Pancreas (tissue), 10 donors: ENCODE measurements at regions not wholly inside any gene's neighbourhood (a gene's known extent, or its start where the extent isn't known, plus 50 kb on each side); places are given as distances from the start of the nearest gene placed in this dataset.
"Not testable (repeated sequence)": the region's sequence is repeated elsewhere in the genome, so short reads cannot be mapped to it uniquely, and the experiment has no call there.

Source experiments
- ATAC-seq, 4 donors: fragments of 200-7000 bp; cut with Tn5 transposase; one replicate each; pipeline versions ENCODE4 v1.8.0 to v1.9.1; 2020; ENCODE audit warnings: mild to moderate bottlenecking in 4 of 4, moderate library complexity in 4 of 4
- DNase-seq, 6 donors: peaks; one replicate each; pipeline ENCODE4 v3.0.0-alpha.2; 2020
- FAIRE-seq: peaks from 2 replicates; lab custom pipeline; 2012; peaks lifted over from hg19 to GRCh38; lab: Jason Lieb, UNC
- H3K27ac ChIP-seq, 4 donors: fragments of 200-600 bp; sonication (generic); 1 replicate in 3 of 4; 2 replicates in 1 of 4; pipeline versions ENCODE4 v1.5.0 to v1.8.0; 2020
- H3K27me3 ChIP-seq, 4 donors: fragments of 200-600 bp; one replicate each; pipeline ENCODE4 v1.8.0; 2021
- H3K36me3 ChIP-seq, 3 donors: fragments of 200-600 bp; sonication (generic) in 1 of 3; one replicate each; pipeline versions ENCODE4 v1.5.0 to v1.8.0; 2020 to 2021
- H3K4me1 ChIP-seq, 3 donors: fragments of 200-600 bp; one replicate each; pipeline ENCODE4 v1.8.0; 2021
- H3K4me3 ChIP-seq, 4 donors: fragments of 200-600 bp; sonication (generic) in 2 of 4; one replicate each; pipeline versions ENCODE4 v1.5.0 to v1.8.0; 2020 to 2021
- H3K9me3 ChIP-seq, 4 donors: fragments of 200-600 bp; one replicate each; pipeline ENCODE4 v1.8.0; 2021
- WGBS, 2 donors: extraction: QIAGEN DNeasy Blood & Tissue Kit; methylation state at CpG; one replicate each; pipeline ENCODE4 v1.1.7; 2013; 5-methylcytosine and 5-hydroxymethylcytosine counted together
- intact Hi-C, 3 donors: fragments of 100-400 bp; cut with DNase I; formaldehyde crosslinking; loops; one replicate each; pipeline versions ENCODE4 v1.11.1 to v1.14.2; 2022
- TF ChIP-seq, protein P1 (sequence below), 4 donors: fragments of 200-600 bp; sonication (generic) in 3 of 4; IDR thresholded peaks; one replicate each; pipeline versions ENCODE4 v1.5.0 to v1.8.0; 2021; ENCODE audit warnings: antibody characterized with exemption in 4 of 4
- donor health status: healthy with polysubstance abuse.
- donor health status: DM: no; HTN: no; CAD: no; lungs with moderate emphysema.
- donor health status: DM: no; HTN: no; CAD: no.
- donor health status: control.
- donor health status: control.
- donor health status: Bipolar disorder and iron deficiency.
- donor health status: DM: yes; HTN: yes; CAD: no.
- donor health status: DM: no; HTN: no; CAD: no.
- donor health status: DM: no; HTN: no; CAD: no.
- donor health status: DM: yes; HTN: yes; CAD: no.

GRCh38 chr13:54091884-54092283 is 1063.3 kb downstream of the OLFM4 start:
- TF ChIP-seq, protein P1, sequence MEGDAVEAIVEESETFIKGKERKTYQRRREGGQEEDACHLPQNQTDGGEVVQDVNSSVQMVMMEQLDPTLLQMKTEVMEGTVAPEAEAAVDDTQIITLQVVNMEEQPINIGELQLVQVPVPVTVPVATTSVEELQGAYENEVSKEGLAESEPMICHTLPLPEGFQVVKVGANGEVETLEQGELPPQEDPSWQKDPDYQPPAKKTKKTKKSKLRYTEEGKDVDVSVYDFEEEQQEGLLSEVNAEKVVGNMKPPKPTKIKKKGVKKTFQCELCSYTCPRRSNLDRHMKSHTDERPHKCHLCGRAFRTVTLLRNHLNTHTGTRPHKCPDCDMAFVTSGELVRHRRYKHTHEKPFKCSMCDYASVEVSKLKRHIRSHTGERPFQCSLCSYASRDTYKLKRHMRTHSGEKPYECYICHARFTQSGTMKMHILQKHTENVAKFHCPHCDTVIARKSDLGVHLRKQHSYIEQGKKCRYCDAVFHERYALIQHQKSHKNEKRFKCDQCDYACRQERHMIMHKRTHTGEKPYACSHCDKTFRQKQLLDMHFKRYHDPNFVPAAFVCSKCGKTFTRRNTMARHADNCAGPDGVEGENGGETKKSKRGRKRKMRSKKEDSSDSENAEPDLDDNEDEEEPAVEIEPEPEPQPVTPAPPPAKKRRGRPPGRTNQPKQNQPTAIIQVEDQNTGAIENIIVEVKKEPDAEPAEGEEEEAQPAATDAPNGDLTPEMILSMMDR (IDR thresholded peaks at IDR 0.05): no peak
- no peak for FAIRE-seq
- ATAC-seq: no peak
- Histone ChIP-seq H3K4me1 (no peaks in the 10 kb centered on the region), H3K36me3 (no peaks in the 10 kb centered on the region), H3K27ac (no peak overlapping the region), H3K27me3 (no peaks in the 10 kb centered on the region), H3K4me3 (no peak overlapping the region), H3K9me3 (no peaks in the 10 kb centered on the region)
- intact Hi-C loops: no loop called here
- 77 to 81% methylated on average over 1 of the region's 1 CpG for WGBS, 2 donors
- DNase-seq: peak in 1 of 6 donors; percentile 28

GRCh38 chr13:54092686-54093085 is 1064.1 kb downstream of the OLFM4 start:
- 70 to 91% methylated on average over 8 of the region's 8 CpGs for WGBS, 2 donors
- Histone ChIP-seq H3K4me3 (no peak overlapping the region), H3K36me3 (no peaks in the 10 kb centered on the region), H3K9me3 (no peaks in the 10 kb centered on the region), H3K4me1 (no peaks in the 10 kb centered on the region), H3K27me3 (no peaks in the 10 kb centered on the region), H3K27ac (no peak overlapping the region)
- DNase-seq (peak in 1 of 6 donors; percentile 29), FAIRE-seq (no peak), ATAC-seq (no peak)
- TF ChIP-seq, protein P1 (IDR thresholded peaks at IDR 0.05): no peak
- intact Hi-C loops: no loop called here

DNA sequence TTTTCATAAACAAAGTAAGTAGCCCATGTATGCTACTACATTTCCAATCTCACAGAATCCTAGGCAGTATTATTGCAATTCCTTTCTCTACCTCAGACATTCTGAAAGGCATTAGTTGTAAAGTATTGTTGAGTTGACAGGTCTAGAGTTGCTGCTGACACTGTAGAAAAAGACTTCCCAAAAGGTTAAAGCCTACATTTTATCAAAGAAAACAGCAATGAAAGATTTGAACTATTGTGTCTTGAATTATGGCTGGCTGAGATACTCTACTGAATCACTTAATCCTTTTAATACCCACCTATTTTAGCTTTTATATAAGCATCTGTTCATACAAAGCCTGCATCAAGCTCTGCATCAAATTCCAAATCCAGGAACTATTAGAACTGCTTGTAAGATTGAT is 1082.0 kb downstream of the OLFM4 start:
- intact Hi-C loops: no loop called here
- Histone ChIP-seq H3K36me3 (no peaks in the 10 kb centered on the region), H3K4me1 (no peaks in the 10 kb centered on the region), H3K27ac (no peak overlapping the region), H3K4me3 (no peak overlapping the region), H3K27me3 (no peaks in the 10 kb centered on the region), H3K9me3 (no peaks in the 10 kb centered on the region)
- FAIRE-seq (no peak), DNase-seq (no peak), ATAC-seq (no peak)
- TF ChIP-seq, protein P1 (IDR thresholded peaks at IDR 0.05): no peak

DNA sequence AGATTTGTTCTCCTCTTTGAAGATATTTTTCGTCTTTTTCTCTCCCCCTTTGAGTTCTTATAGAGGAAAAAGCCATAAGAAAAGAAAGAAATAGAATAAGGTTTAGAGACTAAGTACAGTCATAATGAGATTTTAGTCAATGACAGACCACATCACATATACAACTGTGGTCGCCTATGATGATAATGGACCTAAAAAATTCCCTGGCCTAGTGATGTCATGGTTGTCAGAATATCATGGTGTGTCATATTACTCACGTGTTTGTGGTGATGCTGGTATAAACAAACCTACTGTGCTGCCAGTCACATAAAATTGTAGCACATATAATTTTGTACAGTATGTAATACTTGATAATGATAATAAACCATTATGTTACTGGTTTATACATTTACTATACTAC is 1096.1 kb downstream of the OLFM4 start:
- no peaks in the 10 kb centered on the region for H3K9me3 ChIP-seq
- intact Hi-C loops: no loop called here
- H3K4me1 ChIP-seq: no peaks in the 10 kb centered on the region
- FAIRE-seq (no peak), ATAC-seq (no peak), DNase-seq (no peak)
- no peaks in the 10 kb centered on the region for H3K36me3 ChIP-seq
- WGBS, 2 donors: 49 to 64% methylated on average over 3 of the region's 3 CpGs
- no peak overlapping the region for H3K27ac ChIP-seq
- no peaks in the 10 kb centered on the region for H3K27me3 ChIP-seq
- TF ChIP-seq, protein P1 (IDR thresholded peaks at IDR 0.05): no peak
- H3K4me3 ChIP-seq: no peak overlapping the region

DNA sequence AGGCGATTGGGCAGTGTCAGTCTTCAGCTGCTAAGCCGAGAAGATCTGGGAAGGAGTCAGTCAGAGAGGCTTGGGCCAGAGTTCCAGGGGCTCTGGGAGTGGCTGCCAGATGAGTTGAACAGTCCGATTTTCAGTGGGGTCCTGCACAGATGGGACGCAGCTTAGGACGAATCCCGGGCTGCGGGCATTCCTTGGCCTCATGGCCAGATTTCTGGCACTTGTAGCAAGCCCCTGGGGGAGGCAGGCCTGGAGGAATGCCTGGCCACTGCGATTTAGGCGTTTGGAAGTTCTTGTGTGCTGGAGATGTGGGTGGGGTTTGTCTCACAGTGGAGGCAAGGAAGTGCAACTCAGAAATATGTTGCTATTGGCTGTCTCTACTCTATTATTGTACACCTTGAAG is 1102.3 kb downstream of the OLFM4 start:
- FAIRE-seq, intact Hi-C loops, H3K4me1 ChIP-seq, H3K36me3 ChIP-seq, ATAC-seq, H3K27me3 ChIP-seq, H3K4me3 ChIP-seq, H3K9me3 ChIP-seq, H3K27ac ChIP-seq: not testable (repeated sequence)
- peak in 1 of 6 donors; percentile 36 for DNase-seq
- 61 to 82% methylated on average over 9 of the region's 9 CpGs for WGBS, 2 donors

DNA sequence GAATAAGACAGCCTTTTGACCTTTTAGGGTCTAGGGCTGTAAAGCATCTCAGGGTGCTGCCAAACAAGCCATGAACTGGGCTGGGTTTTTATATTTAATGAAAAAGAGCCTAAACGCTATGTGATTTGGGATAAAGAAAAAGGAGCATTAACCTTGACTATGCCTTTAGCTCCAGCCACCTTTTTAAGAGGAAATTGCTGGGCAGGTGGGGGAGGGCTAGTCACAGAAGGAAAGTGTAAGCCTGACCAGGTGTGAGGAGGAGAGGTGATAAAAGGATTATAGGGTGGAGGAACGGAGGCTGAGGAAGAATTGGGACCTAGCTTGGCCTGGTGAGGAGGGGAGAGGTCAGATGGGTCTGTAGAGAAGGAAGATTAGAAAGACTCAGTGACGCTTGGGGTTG is 1102.8 kb downstream of the OLFM4 start:
- H3K27me3 ChIP-seq, H3K27ac ChIP-seq, intact Hi-C loops, H3K4me1 ChIP-seq, H3K36me3 ChIP-seq, ATAC-seq, H3K4me3 ChIP-seq, DNase-seq, H3K9me3 ChIP-seq, FAIRE-seq: not testable (repeated sequence)
- 49 to 61% methylated on average over 3 of the region's 3 CpGs for WGBS, 2 donors

- H3K27me3 ChIP-seq, H3K4me3 ChIP-seq, ATAC-seq, H3K36me3 ChIP-seq, H3K27ac ChIP-seq, DNase-seq, H3K4me1 ChIP-seq, H3K9me3 ChIP-seq, FAIRE-seq, intact Hi-C loops: not testable (repeated sequence)
- 80 to 86% methylated on average over 12 of the region's 12 CpGs for WGBS, 2 donors
These were observed 1103.5 kb downstream of the OLFM4 start for GRCh38 chr13:54132127-54132526.

DNA sequence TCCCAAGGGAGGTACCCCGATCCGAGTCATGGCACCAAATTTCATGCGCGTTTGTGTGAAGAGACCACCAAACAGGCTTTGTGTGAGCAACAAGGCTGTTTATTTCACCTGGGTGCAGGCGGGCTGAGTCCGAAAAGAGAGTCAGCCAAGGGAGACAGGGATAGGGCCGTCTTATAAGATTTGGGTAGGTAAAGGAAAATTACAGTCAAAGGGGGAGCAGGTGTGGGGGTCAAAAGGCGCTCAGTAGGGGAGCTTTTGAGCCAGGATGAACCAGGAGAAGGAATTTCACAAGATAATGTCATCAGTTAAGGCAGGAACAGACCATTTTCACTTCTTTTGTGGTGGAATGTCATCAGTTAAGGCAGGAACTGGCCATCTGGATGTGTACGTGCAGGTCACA is 1104.1 kb downstream of the OLFM4 start:
- H3K36me3 ChIP-seq, intact Hi-C loops, DNase-seq, H3K27me3 ChIP-seq, H3K9me3 ChIP-seq, H3K27ac ChIP-seq, H3K4me3 ChIP-seq, H3K4me1 ChIP-seq, FAIRE-seq, ATAC-seq: not testable (repeated sequence)
- WGBS, 2 donors: 68 to 76% methylated on average over 9 of the region's 9 CpGs
